ENCODE measurements at regions not wholly inside any gene's neighbourhood (a gene's known extent, or its start where the extent isn't known, plus 50 kb on each side); places are given as distances from the start of the nearest gene placed in this dataset.
"Not testable (repeated sequence)": the region's sequence is repeated elsewhere in the genome, so short reads cannot be mapped to it uniquely, and the experiment has no call there.

- no peak overlapping the region for H4K5ac ChIP-seq (ENCODE audit: low read length)
- no peaks in the 10 kb centered on the region for H3K79me1 ChIP-seq (ENCODE audit: low read length)
- no peaks in the 10 kb centered on the region for H3K36me3 ChIP-seq (ENCODE audit: control insufficient read depth, insufficient read depth, low read length)
- H3K4ac ChIP-seq (ENCODE audit: low read depth, low read length) = no peak overlapping the region
- no peak overlapping the region for H3K27ac ChIP-seq (ENCODE audit: low read depth, low read length)
- no peak overlapping the region for H3K18ac ChIP-seq (ENCODE audit: low read length)
- H2AK5ac ChIP-seq (ENCODE audit: low read length) = no peak overlapping the region
- no peaks in the 10 kb centered on the region for H3K4me1 ChIP-seq (ENCODE audit: control insufficient read depth, low read depth, low read length)
- H4K8ac ChIP-seq (ENCODE audit: low read depth, low read length) = no peak overlapping the region
- H2BK15ac ChIP-seq (replicated peaks; ENCODE audit: low read depth) = no peak overlapping the region
- H2BK120ac ChIP-seq (ENCODE audit: low read depth, low read length) = no peak overlapping the region
- H3K4me2 ChIP-seq (ENCODE audit: low read length) = no peak overlapping the region
- DNase-seq = no peak
- H3K4me3 ChIP-seq (ENCODE audit: low read length) = no peak overlapping the region
- H3K27me3 ChIP-seq (ENCODE audit: insufficient read depth, low read length, poor library complexity) = no peaks in the 10 kb centered on the region
- no peak overlapping the region for H2BK5ac ChIP-seq (ENCODE audit: low read length)
- H3K79me2 ChIP-seq (ENCODE audit: control insufficient read depth, insufficient read depth, low read length) = no peaks in the 10 kb centered on the region
- WGBS (ENCODE audit: extremely low coverage, insufficient coverage, low lambda C conversion rate) = no CpG with 5 or more reads among the region's 3 CpGs
- no peak overlapping the region for H3K56ac ChIP-seq (ENCODE audit: low read length)
- no peak overlapping the region for H3K23ac ChIP-seq (ENCODE audit: low read length)
- H3K9ac ChIP-seq (ENCODE audit: low read length) = no peak overlapping the region
These were observed 1615.5 kb upstream of the PCDH7 start for GRCh38 chr4:29104694-29105093.

- no peak overlapping the region for H3K9ac ChIP-seq (ENCODE audit: low read length)
- no peak overlapping the region for H4K5ac ChIP-seq (ENCODE audit: low read length)
- no peak overlapping the region for H3K56ac ChIP-seq (ENCODE audit: low read length)
- no peak for DNase-seq
- H3K4me1 ChIP-seq (ENCODE audit: control insufficient read depth, low read depth, low read length) = no peaks in the 10 kb centered on the region
- no peak overlapping the region for H2BK15ac ChIP-seq (replicated peaks; ENCODE audit: low read depth)
- H3K4me3 ChIP-seq (ENCODE audit: low read length) = no peak overlapping the region
- H3K79me1 ChIP-seq (ENCODE audit: low read length) = no peaks in the 10 kb centered on the region
- no peaks in the 10 kb centered on the region for H3K79me2 ChIP-seq (ENCODE audit: control insufficient read depth, insufficient read depth, low read length)
- no peak overlapping the region for H3K27ac ChIP-seq (ENCODE audit: low read depth, low read length)
- no peak overlapping the region for H2AK5ac ChIP-seq (ENCODE audit: low read length)
- H3K4ac ChIP-seq (ENCODE audit: low read depth, low read length) = no peak overlapping the region
- H4K8ac ChIP-seq (ENCODE audit: low read depth, low read length) = no peak overlapping the region
- no peak overlapping the region for H3K18ac ChIP-seq (ENCODE audit: low read length)
- no peak overlapping the region for H2BK5ac ChIP-seq (ENCODE audit: low read length)
- no peak overlapping the region for H3K4me2 ChIP-seq (ENCODE audit: low read length)
- no peaks in the 10 kb centered on the region for H3K27me3 ChIP-seq (ENCODE audit: insufficient read depth, low read length, poor library complexity)
- H3K23ac ChIP-seq (ENCODE audit: low read length) = no peak overlapping the region
- H3K36me3 ChIP-seq (ENCODE audit: control insufficient read depth, insufficient read depth, low read length) = no peaks in the 10 kb centered on the region
- WGBS (ENCODE audit: extremely low coverage, insufficient coverage, low lambda C conversion rate) = no CpG with 5 or more reads among the region's 3 CpGs
- no peak overlapping the region for H2BK120ac ChIP-seq (ENCODE audit: low read depth, low read length)
These were observed 1606.2 kb upstream of the PCDH7 start for GRCh38 chr4:29113960-29114359.

DNA sequence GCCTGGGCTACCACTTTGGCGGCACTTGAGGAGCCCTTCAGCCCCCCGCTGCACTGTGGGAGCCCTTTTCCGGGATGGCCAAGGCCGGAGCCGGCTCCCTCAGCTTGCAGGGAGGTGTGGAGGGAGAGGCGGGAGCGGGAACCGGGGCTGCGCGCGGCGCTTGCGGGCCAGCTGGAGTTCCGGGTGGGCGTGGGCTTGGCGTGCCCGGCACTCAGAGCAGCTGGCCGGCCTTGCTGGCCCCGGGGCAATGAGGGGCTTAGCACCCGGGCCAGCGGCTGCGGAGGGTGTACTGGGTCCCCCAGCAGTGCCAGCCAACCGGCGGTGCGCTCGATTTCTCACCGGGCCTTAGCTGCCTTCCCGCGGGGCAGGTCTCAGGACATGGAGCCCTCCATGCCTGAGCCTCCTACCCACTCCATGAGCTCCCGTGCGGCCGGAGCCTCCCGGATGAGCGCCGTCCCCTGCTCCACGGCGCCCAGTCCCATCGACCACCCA, 1602.9 kb upstream of the PCDH7 start:
- H2BK15ac ChIP-seq (replicated peaks; ENCODE audit: low read depth); H2AK5ac ChIP-seq (ENCODE audit: low read length); H3K4me3 ChIP-seq (ENCODE audit: low read length); H3K18ac ChIP-seq (ENCODE audit: low read length); H3K23ac ChIP-seq (ENCODE audit: low read length); H4K5ac ChIP-seq (ENCODE audit: low read length); H3K4ac ChIP-seq (ENCODE audit: low read depth, low read length); H2BK5ac ChIP-seq (ENCODE audit: low read length); DNase-seq; H3K79me2 ChIP-seq (ENCODE audit: control insufficient read depth, insufficient read depth, low read length); H2BK120ac ChIP-seq (ENCODE audit: low read depth, low read length); H3K27me3 ChIP-seq (ENCODE audit: insufficient read depth, low read length, poor library complexity); H3K9ac ChIP-seq (ENCODE audit: low read length); H4K8ac ChIP-seq (ENCODE audit: low read depth, low read length); H3K27ac ChIP-seq (ENCODE audit: low read depth, low read length); H3K4me1 ChIP-seq (ENCODE audit: control insufficient read depth, low read depth, low read length); H3K36me3 ChIP-seq (ENCODE audit: control insufficient read depth, insufficient read depth, low read length); H3K79me1 ChIP-seq (ENCODE audit: low read length); H3K4me2 ChIP-seq (ENCODE audit: low read length); H3K56ac ChIP-seq (ENCODE audit: low read length): not testable (repeated sequence)
- WGBS (ENCODE audit: extremely low coverage, insufficient coverage, low lambda C conversion rate) = no CpG with 5 or more reads among the region's 38 CpGs

DNA sequence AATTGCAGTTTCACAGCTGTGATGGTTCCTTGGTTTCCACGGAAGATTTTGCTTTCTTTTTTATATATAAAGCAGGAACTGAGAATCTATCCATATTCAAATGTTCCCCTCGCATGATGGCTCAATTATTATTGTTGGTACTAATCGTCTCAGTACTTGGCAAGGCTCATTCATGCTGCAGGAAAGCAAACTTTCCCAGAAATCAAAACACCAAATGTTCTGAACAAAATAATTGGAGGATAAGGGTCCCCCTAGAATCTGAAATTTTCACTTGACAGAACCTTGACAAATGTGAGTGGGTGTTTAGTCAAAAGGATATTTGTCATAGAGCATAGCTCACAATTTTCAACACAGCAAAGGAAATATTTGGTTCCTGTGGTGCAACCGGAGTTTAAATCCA, 1598.6 kb upstream of the PCDH7 start:
- H2BK5ac ChIP-seq (ENCODE audit: low read length) = no peak overlapping the region
- H4K5ac ChIP-seq (ENCODE audit: low read length) = no peak overlapping the region
- no peak overlapping the region for H3K23ac ChIP-seq (ENCODE audit: low read length)
- H3K4ac ChIP-seq (ENCODE audit: low read depth, low read length) = no peak overlapping the region
- H3K27me3 ChIP-seq (ENCODE audit: insufficient read depth, low read length, poor library complexity) = no peaks in the 10 kb centered on the region
- DNase-seq = no peak
- no peaks in the 10 kb centered on the region for H3K36me3 ChIP-seq (ENCODE audit: control insufficient read depth, insufficient read depth, low read length)
- no CpG with 5 or more reads among the region's 4 CpGs for WGBS (ENCODE audit: extremely low coverage, insufficient coverage, low lambda C conversion rate)
- H3K27ac ChIP-seq (ENCODE audit: low read depth, low read length) = no peak overlapping the region
- no peak overlapping the region for H4K8ac ChIP-seq (ENCODE audit: low read depth, low read length)
- no peak overlapping the region for H2BK120ac ChIP-seq (ENCODE audit: low read depth, low read length)
- no peak overlapping the region for H2AK5ac ChIP-seq (ENCODE audit: low read length)
- H3K56ac ChIP-seq (ENCODE audit: low read length) = no peak overlapping the region
- H3K4me2 ChIP-seq (ENCODE audit: low read length) = no peak overlapping the region
- H2BK15ac ChIP-seq (replicated peaks; ENCODE audit: low read depth) = no peak overlapping the region
- H3K79me1 ChIP-seq (ENCODE audit: low read length) = no peaks in the 10 kb centered on the region
- no peaks in the 10 kb centered on the region for H3K4me1 ChIP-seq (ENCODE audit: control insufficient read depth, low read depth, low read length)
- H3K9ac ChIP-seq (ENCODE audit: low read length) = no peak overlapping the region
- H3K4me3 ChIP-seq (ENCODE audit: low read length) = no peak overlapping the region
- H3K18ac ChIP-seq (ENCODE audit: low read length) = no peak overlapping the region
- H3K79me2 ChIP-seq (ENCODE audit: control insufficient read depth, insufficient read depth, low read length) = no peaks in the 10 kb centered on the region

DNA sequence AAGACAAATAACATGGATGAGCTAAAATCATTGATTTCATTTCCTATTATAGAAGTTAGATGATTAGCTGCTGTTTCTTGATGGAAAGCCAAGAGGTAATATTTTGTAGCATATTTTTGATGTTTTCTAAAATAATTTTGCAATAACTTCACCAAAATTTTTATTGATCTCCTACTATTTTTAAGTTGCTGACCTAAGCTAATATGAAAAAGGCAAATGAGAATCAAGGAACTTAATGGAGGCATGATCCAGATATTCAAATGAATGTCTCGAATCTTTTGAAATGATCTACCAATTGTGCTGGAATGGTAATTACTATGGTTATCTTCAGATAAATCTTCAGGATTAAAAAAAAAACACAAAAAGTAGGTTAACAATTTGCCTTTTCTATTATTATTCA, 1591.4 kb upstream of the PCDH7 start:
- no peak overlapping the region for H3K4me2 ChIP-seq (ENCODE audit: low read length)
- no peak overlapping the region for H2BK15ac ChIP-seq (replicated peaks; ENCODE audit: low read depth)
- H3K23ac ChIP-seq (ENCODE audit: low read length) = no peak overlapping the region
- H2BK5ac ChIP-seq (ENCODE audit: low read length) = no peak overlapping the region
- WGBS (ENCODE audit: extremely low coverage, insufficient coverage, low lambda C conversion rate) = no CpG with 5 or more reads among the region's 1 CpG
- no peak overlapping the region for H3K56ac ChIP-seq (ENCODE audit: low read length)
- no peak overlapping the region for H3K4me3 ChIP-seq (ENCODE audit: low read length)
- H3K4ac ChIP-seq (ENCODE audit: low read depth, low read length) = no peak overlapping the region
- H4K5ac ChIP-seq (ENCODE audit: low read length) = no peak overlapping the region
- H3K79me2 ChIP-seq (ENCODE audit: control insufficient read depth, insufficient read depth, low read length) = no peaks in the 10 kb centered on the region
- no peak overlapping the region for H2AK5ac ChIP-seq (ENCODE audit: low read length)
- H3K27ac ChIP-seq (ENCODE audit: low read depth, low read length) = no peak overlapping the region
- H3K79me1 ChIP-seq (ENCODE audit: low read length) = no peaks in the 10 kb centered on the region
- H3K27me3 ChIP-seq (ENCODE audit: insufficient read depth, low read length, poor library complexity) = no peaks in the 10 kb centered on the region
- H2BK120ac ChIP-seq (ENCODE audit: low read depth, low read length) = no peak overlapping the region
- H4K8ac ChIP-seq (ENCODE audit: low read depth, low read length) = no peak overlapping the region
- H3K4me1 ChIP-seq (ENCODE audit: control insufficient read depth, low read depth, low read length) = no peaks in the 10 kb centered on the region
- no peak overlapping the region for H3K9ac ChIP-seq (ENCODE audit: low read length)
- no peak overlapping the region for H3K18ac ChIP-seq (ENCODE audit: low read length)
- DNase-seq = no peak
- no peaks in the 10 kb centered on the region for H3K36me3 ChIP-seq (ENCODE audit: control insufficient read depth, insufficient read depth, low read length)

GRCh38 chr4:29131304-29131703, 1588.9 kb upstream of the PCDH7 start:
- no peak overlapping the region for H2BK120ac ChIP-seq (ENCODE audit: low read depth, low read length)
- H3K18ac ChIP-seq (ENCODE audit: low read length) = no peak overlapping the region
- no peaks in the 10 kb centered on the region for H3K79me2 ChIP-seq (ENCODE audit: control insufficient read depth, insufficient read depth, low read length)
- no peak overlapping the region for H3K27ac ChIP-seq (ENCODE audit: low read depth, low read length)
- no peak overlapping the region for H3K9ac ChIP-seq (ENCODE audit: low read length)
- H3K56ac ChIP-seq (ENCODE audit: low read length) = no peak overlapping the region
- no peak overlapping the region for H3K4me2 ChIP-seq (ENCODE audit: low read length)
- no peak overlapping the region for H4K5ac ChIP-seq (ENCODE audit: low read length)
- H2AK5ac ChIP-seq (ENCODE audit: low read length) = no peak overlapping the region
- DNase-seq = peak; percentile 41
- no peaks in the 10 kb centered on the region for H3K27me3 ChIP-seq (ENCODE audit: insufficient read depth, low read length, poor library complexity)
- no peak overlapping the region for H3K23ac ChIP-seq (ENCODE audit: low read length)
- no peaks in the 10 kb centered on the region for H3K79me1 ChIP-seq (ENCODE audit: low read length)
- H3K4ac ChIP-seq (ENCODE audit: low read depth, low read length) = no peak overlapping the region
- no peaks in the 10 kb centered on the region for H3K4me1 ChIP-seq (ENCODE audit: control insufficient read depth, low read depth, low read length)
- H3K36me3 ChIP-seq (ENCODE audit: control insufficient read depth, insufficient read depth, low read length) = no peaks in the 10 kb centered on the region
- H2BK5ac ChIP-seq (ENCODE audit: low read length) = no peak overlapping the region
- no peak overlapping the region for H2BK15ac ChIP-seq (replicated peaks; ENCODE audit: low read depth)
- no peak overlapping the region for H4K8ac ChIP-seq (ENCODE audit: low read depth, low read length)
- H3K4me3 ChIP-seq (ENCODE audit: low read length) = no peak overlapping the region
- WGBS (ENCODE audit: extremely low coverage, insufficient coverage, low lambda C conversion rate) = no CpG with 5 or more reads among the region's 2 CpGs

Measured in mesendoderm (in vitro differentiated cells).